SU-DHL-6 (cell line): ENCODE measurements at regions not wholly inside any gene's neighbourhood (a gene's known extent, or its start where the extent isn't known, plus 50 kb on each side); places are given as distances from the start of the nearest gene placed in this dataset.

Experiments
- H2AFZ ChIP-seq: fragments of 200-600 bp; sonication (generic); 2 replicates; pipeline ENCODE4 v1.6.1; 2014; ENCODE audit warnings: low read depth, mild to moderate bottlenecking, moderate library complexity, mixed read lengths, antibody characterized with exemption, low read length; ENCODE audit not compliant: severe bottlenecking
- H3F3A ChIP-seq: fragments of 200-600 bp; shearing (Covaris generic); 2 replicates; pipeline ENCODE4 v1.6.0; 2016; ENCODE audit warnings: antibody characterized with exemption, mild to moderate bottlenecking; ENCODE audit not compliant: insufficient read depth
- H3K27ac ChIP-seq: fragments of 200-600 bp; sonication (generic); 2 replicates; pipeline ENCODE4 v1.5.1; 2016; ENCODE audit warnings: low read depth, mild to moderate bottlenecking, low read length, moderate library complexity, mixed read lengths
- H3K27me3 ChIP-seq: fragments of 200-600 bp; sonication (generic), shearing (Covaris generic); 2 replicates; pipeline ENCODE4 v1.6.0; 2014; ENCODE audit warnings: mild to moderate bottlenecking, low read length
- H3K36me3 ChIP-seq: fragments of 200-600 bp; sonication (generic); 2 replicates; pipeline ENCODE4 v1.6.1; 2014; ENCODE audit warnings: mild to moderate bottlenecking, low read length, mixed read lengths
- H3K4me2 ChIP-seq: fragments of 300-600, 200-600 bp; shearing (Covaris generic), sonication (generic); 2 replicates; pipeline ENCODE4 v1.6.0; 2014; ENCODE audit warnings: low read length, low read depth, mild to moderate bottlenecking; ENCODE audit not compliant: poor library complexity, severe bottlenecking
- H3K4me3 ChIP-seq: fragments of 200-600 bp; sonication (generic); 2 replicates; pipeline ENCODE4 v1.5.1; 2014; ENCODE audit warnings: antibody characterized with exemption, low read length, mild to moderate bottlenecking, mixed read lengths; ENCODE audit not compliant: insufficient read depth, poor library complexity, severe bottlenecking
- H3K79me2 ChIP-seq: fragments of 200-600 bp; sonication (generic); 2 replicates; pipeline ENCODE4 v1.6.1; 2014; ENCODE audit warnings: mild to moderate bottlenecking, low read length, moderate library complexity; ENCODE audit not compliant: insufficient read depth
- H3K9ac ChIP-seq: fragments of 200-600 bp; sonication (generic); 2 replicates; pipeline ENCODE4 v1.7.0; 2014; ENCODE audit warnings: mild to moderate bottlenecking, low read length
- H3K9me2 ChIP-seq: fragments of 200-600 bp; sonication (generic); replicated peaks from 2 replicates; pipeline ENCODE4 v1.6.1; 2014; ENCODE audit warnings: low read length; ENCODE audit not compliant: insufficient read depth
- H3K9me3 ChIP-seq: fragments of 200-600 bp; sonication (generic); 2 replicates; pipeline ENCODE4 v1.6.1; 2014; ENCODE audit warnings: low read length, mixed read lengths; ENCODE audit not compliant: insufficient read depth
- H4K20me1 ChIP-seq: fragments of 200-600 bp; sonication (generic); 2 replicates; pipeline ENCODE4 v1.6.1; 2014; ENCODE audit warnings: low read depth, mild to moderate bottlenecking, antibody characterized with exemption, low read length, moderate library complexity, mixed read lengths
- CTCF ChIP-seq: fragments of 200-600 bp; sonication (generic); IDR thresholded peaks from one replicate; pipeline ENCODE4 v1.5.1; 2017; ENCODE audit warnings: antibody characterized with exemption, mild to moderate bottlenecking, low read length, moderate library complexity; ENCODE audit not compliant: insufficient read depth, poor library complexity, severe bottlenecking
- EZH2phosphoT487 ChIP-seq: fragments of 200-600 bp; sonication (generic), shearing (Covaris generic); conservative IDR thresholded peaks from 2 replicates; pipeline ENCODE4 v1.6.1; 2018; ENCODE audit warnings: mild to moderate bottlenecking, antibody characterized with exemption, low read length, moderate library complexity, mixed read lengths

GRCh38 chr12:115737895-115738294 is 539.6 kb downstream of the MED13L start:
- no peak overlapping the region for H3K27ac ChIP-seq
- H4K20me1 ChIP-seq, result no peaks in the 10 kb centered on the region
- no peaks in the 10 kb centered on the region for H3K27me3 ChIP-seq
- no peak overlapping the region for H3K4me3 ChIP-seq
- no peaks in the 10 kb centered on the region for H3F3A ChIP-seq
- no peak for TF ChIP-seq EZH2phosphoT487
- TF ChIP-seq CTCF, result no peak
- H2AFZ ChIP-seq, result no peak overlapping the region
- H3K4me2 ChIP-seq, result no peak overlapping the region
- H3K36me3 ChIP-seq, result no peaks in the 10 kb centered on the region
- H3K9ac ChIP-seq, result no peak overlapping the region
- no peaks in the 10 kb centered on the region for H3K79me2 ChIP-seq
- no peaks in the 10 kb centered on the region for H3K9me3 ChIP-seq
- H3K9me2 ChIP-seq, result no peaks in the 10 kb centered on the region

DNA sequence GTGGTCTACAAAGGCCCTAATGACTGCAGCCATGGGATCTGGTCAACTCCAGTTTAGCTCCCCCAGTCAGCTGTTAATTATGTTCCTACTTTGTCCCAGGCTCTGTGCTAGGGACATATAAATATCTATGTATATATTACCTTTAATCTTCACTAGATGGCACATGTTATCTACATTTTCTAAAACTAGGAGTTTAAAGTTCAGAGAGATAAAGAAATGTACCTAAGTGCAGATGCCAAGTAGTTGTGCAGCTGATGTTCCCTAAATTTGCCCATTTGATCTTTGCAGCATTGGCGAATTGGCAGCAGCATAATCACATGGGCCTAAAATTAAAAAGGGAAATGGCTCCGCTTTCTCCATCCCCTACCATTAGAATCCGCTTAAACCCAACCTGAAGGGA is 541.1 kb downstream of the MED13L start:
- no peaks in the 10 kb centered on the region for H3K27me3 ChIP-seq
- TF ChIP-seq CTCF (no peak), EZH2phosphoT487 (no peak)
- H3K79me2 ChIP-seq, result no peaks in the 10 kb centered on the region
- H3F3A ChIP-seq, result no peaks in the 10 kb centered on the region
- no peak overlapping the region for H3K4me3 ChIP-seq
- H4K20me1 ChIP-seq, result no peaks in the 10 kb centered on the region
- H3K9me3 ChIP-seq, result no peaks in the 10 kb centered on the region
- no peak overlapping the region for H3K27ac ChIP-seq
- no peak overlapping the region for H3K9ac ChIP-seq
- no peak overlapping the region for H2AFZ ChIP-seq
- no peak overlapping the region for H3K4me2 ChIP-seq
- no peaks in the 10 kb centered on the region for H3K9me2 ChIP-seq
- H3K36me3 ChIP-seq, result no peaks in the 10 kb centered on the region

DNA sequence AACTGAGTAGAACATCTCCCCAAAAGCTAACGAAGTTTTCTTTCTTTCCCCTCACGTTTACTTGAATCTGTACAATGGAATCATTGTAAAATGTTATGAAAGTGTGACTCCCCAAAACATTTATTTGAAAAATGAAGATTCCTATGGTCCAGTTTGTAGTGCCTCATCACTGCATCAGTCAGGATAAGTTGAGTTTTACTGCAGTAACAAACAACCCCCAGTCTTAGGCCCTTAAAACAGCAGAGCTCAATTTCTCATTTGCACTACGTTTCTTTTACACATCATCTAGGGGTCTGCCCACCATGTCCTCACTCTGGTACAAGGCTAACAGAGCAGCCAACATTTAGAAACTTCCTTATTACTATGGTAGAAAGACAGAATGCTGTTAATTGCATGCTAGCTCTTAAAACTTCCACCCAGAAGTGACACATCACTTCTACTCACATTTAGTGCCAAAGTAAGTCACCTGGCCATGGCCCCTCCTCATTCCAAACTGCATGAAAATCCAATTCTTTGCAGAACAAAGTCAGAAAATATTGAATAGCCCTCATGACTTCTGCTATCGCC is 546.4 kb downstream of the MED13L start:
- no peaks in the 10 kb centered on the region for H4K20me1 ChIP-seq
- H3K9me2 ChIP-seq, result 0 out of 2 replicates have a peak, but pooled peaks cover 4% of the 10 kb centered on the region
- H3K79me2 ChIP-seq, result no peaks in the 10 kb centered on the region
- H2AFZ ChIP-seq, result no peak overlapping the region
- no peak overlapping the region for H3K4me3 ChIP-seq
- no peak overlapping the region for H3K9ac ChIP-seq
- no peaks in the 10 kb centered on the region for H3K27me3 ChIP-seq
- H3K36me3 ChIP-seq, result no peaks in the 10 kb centered on the region
- no peak overlapping the region for H3K27ac ChIP-seq
- TF ChIP-seq EZH2phosphoT487 (no peak), CTCF (no peak)
- H3F3A ChIP-seq, result no peaks in the 10 kb centered on the region
- H3K9me3 ChIP-seq, result no peaks in the 10 kb centered on the region
- no peak overlapping the region for H3K4me2 ChIP-seq

DNA sequence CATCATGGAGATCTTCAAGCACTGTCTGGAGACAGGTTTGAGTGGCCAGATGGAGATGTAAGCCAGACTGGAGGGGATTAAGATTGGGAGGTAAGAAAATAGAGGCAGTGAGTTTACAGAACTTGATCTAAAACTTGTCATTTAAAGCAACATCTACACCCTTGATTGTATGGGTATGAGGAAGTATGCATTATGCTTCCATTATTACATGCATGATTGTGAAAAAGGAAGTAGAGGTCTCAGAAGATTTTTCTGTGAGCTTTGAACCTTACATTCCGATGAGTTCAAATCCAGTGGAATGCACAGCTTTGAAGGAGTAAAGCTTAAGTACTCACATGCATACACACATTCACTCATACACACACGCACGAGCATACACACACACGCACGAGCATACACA is 550.8 kb downstream of the MED13L start:
- H4K20me1 ChIP-seq, result no peaks in the 10 kb centered on the region
- H3K9me2 ChIP-seq, result 0 out of 2 replicates have a peak, but pooled peaks cover 4% of the 10 kb centered on the region
- H3K36me3 ChIP-seq, result no peaks in the 10 kb centered on the region
- H3K79me2 ChIP-seq, result no peaks in the 10 kb centered on the region
- H3K4me2 ChIP-seq, result no peak overlapping the region
- no peaks in the 10 kb centered on the region for H3K9me3 ChIP-seq
- H3K9ac ChIP-seq, result no peak overlapping the region
- TF ChIP-seq EZH2phosphoT487 (no peak), CTCF (no peak)
- H3K27ac ChIP-seq, result no peak overlapping the region
- no peak overlapping the region for H3K4me3 ChIP-seq
- H2AFZ ChIP-seq, result no peak overlapping the region
- H3F3A ChIP-seq, result no peaks in the 10 kb centered on the region
- H3K27me3 ChIP-seq, result no peaks in the 10 kb centered on the region
